Kidney (tissue), 13 donors: ENCODE measurements at regions not wholly inside any gene's neighbourhood (a gene's known extent, or its start where the extent isn't known, plus 50 kb on each side); places are given as distances from the start of the nearest gene placed in this dataset.
A peak's percentile ranks its signal among the peaks of the same experiment; 100 is the strongest.

Source experiments
- DNase-seq, 5 donors: peaks; one replicate each; pipeline ENCODE4 v3.0.0-alpha.2; 2013 to 2020
- FAIRE-seq: peaks from 2 replicates; lab custom pipeline; 2012; peaks lifted over from hg19 to GRCh38; lab: Jason Lieb, UNC
- H3K27ac ChIP-seq, 2 donors: one replicate each; pipeline ENCODE4 v1.7.0; 2013; ENCODE audit warnings: low read depth in 2 of 2, low read length in 2 of 2, inconsistent platforms in 1 of 2
- H3K27me3 ChIP-seq: one replicate; pipeline ENCODE4 v1.7.1; 2013; ENCODE audit warnings: low read length, inconsistent platforms; ENCODE audit not compliant: control insufficient read depth, insufficient read depth
- H3K36me3 ChIP-seq, 3 donors: one replicate each; pipeline versions ENCODE4 v1.7.0 to v1.7.1; 2013; ENCODE audit warnings: low read length in 3 of 3, control low read depth in 1 of 3, inconsistent platforms in 1 of 3; ENCODE audit not compliant: insufficient read depth in 3 of 3, control insufficient read depth in 2 of 3
- H3K4me1 ChIP-seq, 3 donors: one replicate each; pipeline versions ENCODE4 v1.7.0 to v1.7.1; 2013; ENCODE audit warnings: low read length in 3 of 3, inconsistent platforms in 1 of 3, low read depth in 1 of 3; ENCODE audit not compliant: control insufficient read depth in 2 of 3, insufficient read depth in 2 of 3
- H3K4me3 ChIP-seq, 3 donors: one replicate each; pipeline versions ENCODE4 v1.7.0 to v1.8.1; 2013; ENCODE audit warnings: low read length in 3 of 3, control low read depth in 1 of 3, inconsistent platforms in 1 of 3
- H3K9ac ChIP-seq, 3 donors: one replicate each; pipeline versions ENCODE4 v1.7.0 to v1.7.1; 2013; ENCODE audit warnings: low read length in 3 of 3, control low read depth in 1 of 3, inconsistent platforms in 1 of 3
- H3K9me3 ChIP-seq, 3 donors: one replicate each; pipeline versions ENCODE4 v1.7.0 to v1.7.1; 2013; ENCODE audit warnings: low read length in 3 of 3, control low read depth in 1 of 3, inconsistent platforms in 1 of 3; ENCODE audit not compliant: control insufficient read depth in 2 of 3, insufficient read depth in 1 of 3
- intact Hi-C: fragments of 100-400 bp; cut with DNase I; formaldehyde crosslinking; loops from one replicate; pipeline ENCODE4 v1.11.1; 2022
- TF ChIP-seq, protein P1 (sequence below): IDR thresholded peaks from 3 replicates; pipeline ENCODE4 v1.5.1; 2012; ENCODE audit warnings: mild to moderate bottlenecking, moderate library complexity, borderline replicate concordance; ENCODE audit not compliant: insufficient read depth; ENCODE audit errors: extremely low read depth
- donor health status: control.
- donor health status: control.
- donor health status: control.
- donor health status: control.
- donor health status: control.
- donor health status: DM: yes; HTN: yes; CAD: no.
- donor health status: Normal renal cell carcinoma (clear cell type).

DNA sequence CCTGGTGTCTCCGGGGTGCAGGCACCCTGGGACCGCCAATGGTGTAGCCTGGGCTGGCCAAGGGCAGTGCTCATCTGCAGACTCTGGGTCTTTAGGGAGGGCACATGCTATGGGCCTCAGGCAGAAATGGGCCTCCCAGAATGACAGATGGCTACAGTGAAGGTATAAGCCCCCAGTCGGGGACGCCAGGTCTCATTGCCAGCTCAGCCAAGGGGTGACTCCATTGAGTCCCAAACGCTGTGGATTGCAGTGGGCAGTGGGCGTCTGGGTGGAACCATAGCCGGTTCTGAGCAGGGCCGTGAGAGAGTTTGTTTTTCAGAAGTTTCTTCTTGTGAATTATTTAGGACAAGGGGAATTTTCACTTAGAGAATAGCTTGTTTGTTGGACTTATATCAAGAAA is 516.9 kb downstream of the TBC1D22A start:
- Histone ChIP-seq H3K9ac (no peak overlapping the region), H3K4me1 (no peaks in the 10 kb centered on the region), H3K27ac (no peak overlapping the region), H3K27me3 (no peaks in the 10 kb centered on the region), H3K4me3 (no peak overlapping the region), H3K36me3 (no peaks in the 10 kb centered on the region), H3K9me3 (no peaks in the 10 kb centered on the region)
- FAIRE-seq (no peak), DNase-seq (peak in 1 of 5 donors; percentile 63)
- TF ChIP-seq, protein P1, sequence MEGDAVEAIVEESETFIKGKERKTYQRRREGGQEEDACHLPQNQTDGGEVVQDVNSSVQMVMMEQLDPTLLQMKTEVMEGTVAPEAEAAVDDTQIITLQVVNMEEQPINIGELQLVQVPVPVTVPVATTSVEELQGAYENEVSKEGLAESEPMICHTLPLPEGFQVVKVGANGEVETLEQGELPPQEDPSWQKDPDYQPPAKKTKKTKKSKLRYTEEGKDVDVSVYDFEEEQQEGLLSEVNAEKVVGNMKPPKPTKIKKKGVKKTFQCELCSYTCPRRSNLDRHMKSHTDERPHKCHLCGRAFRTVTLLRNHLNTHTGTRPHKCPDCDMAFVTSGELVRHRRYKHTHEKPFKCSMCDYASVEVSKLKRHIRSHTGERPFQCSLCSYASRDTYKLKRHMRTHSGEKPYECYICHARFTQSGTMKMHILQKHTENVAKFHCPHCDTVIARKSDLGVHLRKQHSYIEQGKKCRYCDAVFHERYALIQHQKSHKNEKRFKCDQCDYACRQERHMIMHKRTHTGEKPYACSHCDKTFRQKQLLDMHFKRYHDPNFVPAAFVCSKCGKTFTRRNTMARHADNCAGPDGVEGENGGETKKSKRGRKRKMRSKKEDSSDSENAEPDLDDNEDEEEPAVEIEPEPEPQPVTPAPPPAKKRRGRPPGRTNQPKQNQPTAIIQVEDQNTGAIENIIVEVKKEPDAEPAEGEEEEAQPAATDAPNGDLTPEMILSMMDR: no peak
- intact Hi-C loops: no loop called here

DNA sequence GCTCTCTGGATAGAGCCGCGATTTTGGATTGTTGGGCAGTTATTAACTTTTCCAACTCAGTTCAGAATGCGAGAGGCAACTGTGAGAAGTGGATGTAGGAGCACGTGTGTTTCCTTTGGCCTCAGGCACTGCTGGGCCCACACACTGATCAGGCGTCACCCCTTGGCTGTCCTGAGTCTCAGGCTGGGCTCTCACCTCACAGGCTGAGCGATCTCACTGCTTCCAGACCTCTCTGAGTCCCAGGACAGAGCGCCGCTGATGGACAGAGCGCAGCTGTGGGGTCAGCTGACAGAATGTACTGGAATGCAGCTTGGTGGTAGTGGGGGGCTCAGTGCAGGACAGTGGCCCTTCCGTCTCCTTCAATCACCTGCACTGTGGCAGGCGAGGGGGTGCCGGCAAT is 516.2 kb downstream of the TBC1D22A start:
- no peak overlapping the region for H3K27ac ChIP-seq
- H3K9me3 ChIP-seq: no peaks in the 10 kb centered on the region
- H3K4me1 ChIP-seq: no peaks in the 10 kb centered on the region
- H3K9ac ChIP-seq: no peak overlapping the region
- TF ChIP-seq, protein P1: no peak
- no peaks in the 10 kb centered on the region for H3K36me3 ChIP-seq
- DNase-seq (peak in 1 of 5 donors; percentile 35), FAIRE-seq (no peak)
- H3K27me3 ChIP-seq: no peaks in the 10 kb centered on the region
- intact Hi-C loops: no loop called here
- H3K4me3 ChIP-seq: no peak overlapping the region

DNA sequence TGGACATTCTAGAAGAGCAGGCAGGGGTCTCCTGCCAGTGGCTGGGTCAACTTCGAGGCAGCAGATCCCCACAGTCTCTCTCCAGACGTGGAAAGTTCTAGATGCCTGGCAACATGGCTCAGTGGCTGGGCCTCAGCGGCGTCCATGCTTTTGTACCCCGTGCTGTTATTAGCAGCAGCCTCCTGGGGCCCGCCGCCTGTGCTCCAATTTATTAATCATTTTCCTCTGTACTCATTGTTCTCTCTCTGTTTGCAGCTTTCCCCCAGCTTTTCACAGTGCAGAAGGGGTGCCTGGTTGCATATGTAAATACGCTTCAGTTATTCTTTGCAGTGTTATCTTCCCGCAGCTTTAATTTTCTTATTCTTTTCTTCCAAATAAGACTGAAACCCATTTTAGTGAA is 515.1 kb downstream of the TBC1D22A start:
- Histone ChIP-seq H3K4me1 (no peaks in the 10 kb centered on the region), H3K4me3 (no peak overlapping the region), H3K9ac (no peak overlapping the region), H3K27ac (no peak overlapping the region), H3K27me3 (no peaks in the 10 kb centered on the region), H3K36me3 (no peaks in the 10 kb centered on the region), H3K9me3 (no peaks in the 10 kb centered on the region)
- intact Hi-C loops: no loop called here
- TF ChIP-seq, protein P1: no peak
- DNase-seq: no peak
- no peak for FAIRE-seq

DNA sequence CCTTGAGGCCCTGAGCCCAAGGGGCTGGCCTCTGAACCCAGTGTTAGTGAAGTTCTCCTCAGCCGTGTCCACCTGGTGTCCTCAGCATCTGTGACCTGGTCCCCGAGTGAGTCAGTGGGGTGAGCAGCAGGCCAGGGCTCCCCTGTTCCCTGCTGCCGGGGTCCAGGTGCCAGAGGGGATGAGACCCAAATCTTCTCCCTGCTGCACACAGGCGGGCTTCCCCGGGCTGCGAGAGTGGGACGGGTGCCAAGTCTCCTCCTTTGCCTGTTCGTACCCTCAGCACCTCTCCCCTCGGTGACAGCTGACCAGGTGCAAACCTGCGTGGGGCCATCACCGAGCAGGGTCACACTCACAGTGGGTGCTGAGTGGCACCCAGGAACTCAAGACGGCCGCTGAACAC is 514.5 kb downstream of the TBC1D22A start:
- Histone ChIP-seq H3K27me3 (no peaks in the 10 kb centered on the region), H3K9me3 (no peaks in the 10 kb centered on the region), H3K9ac (no peak overlapping the region), H3K36me3 (no peaks in the 10 kb centered on the region), H3K4me3 (no peak overlapping the region), H3K27ac (no peak overlapping the region), H3K4me1 (no peaks in the 10 kb centered on the region)
- DNase-seq (peak in 1 of 5 donors; percentile 70), FAIRE-seq (no peak)
- intact Hi-C loops: no loop called here
- TF ChIP-seq, protein P1: no peak
